ENCODE measurements at regions not wholly inside any gene's neighbourhood (a gene's known extent, or its start where the extent isn't known, plus 50 kb on each side); places are given as distances from the start of the nearest gene placed in this dataset.

GRCh38 chr13:107365466-107366215, 797.7 kb upstream of the ARGLU1 start:
- DNase-seq (no peak), ATAC-seq (ENCODE audit: low read depth in 2 of 2) (no peak)
- no peaks in the 10 kb centered on the region for H3K36me3 Mint-ChIP-seq
- H3K27ac Mint-ChIP-seq, result no peak overlapping the region
- H3K27me3 Mint-ChIP-seq, result no peaks in the 10 kb centered on the region
- peaks cover 0 to 15% (median 3%) of the 10 kb centered on the region in 7 donors for H3K9me3 Mint-ChIP-seq
- no peaks in the 10 kb centered on the region for H3K4me1 Mint-ChIP-seq
- no peak overlapping the region for H3K4me3 Mint-ChIP-seq

- no peaks in the 10 kb centered on the region for H3K4me1 Mint-ChIP-seq
- DNase-seq (no peak), ATAC-seq (ENCODE audit: low read depth in 2 of 2) (no peak)
- no peaks in the 10 kb centered on the region for H3K27me3 Mint-ChIP-seq
- no peaks in the 10 kb centered on the region for H3K36me3 Mint-ChIP-seq
- no peak overlapping the region for H3K27ac Mint-ChIP-seq
- peaks cover 0 to 15% (median 3%) of the 10 kb centered on the region in 7 donors for H3K9me3 Mint-ChIP-seq
- no peak overlapping the region for H3K4me3 Mint-ChIP-seq
Observed at GRCh38 chr13:107364658-107365057, 796.7 kb upstream of the ARGLU1 start.

- Mint-ChIP-seq H3K36me3 (no peaks in the 10 kb centered on the region), H3K9me3 (peaks cover 0 to 9% (median 3%) of the 10 kb centered on the region in 7 donors), H3K4me1 (no peaks in the 10 kb centered on the region), H3K4me3 (no peak overlapping the region), H3K27me3 (no peaks in the 10 kb centered on the region), H3K27ac (no peak overlapping the region)
- no peak for DNase-seq
- no peak for ATAC-seq (ENCODE audit: low read depth in 2 of 2)
Observed at GRCh38 chr13:107361666-107362065, 793.7 kb upstream of the ARGLU1 start.

- Mint-ChIP-seq H3K9me3 (peaks cover 0 to 10% (median 4%) of the 10 kb centered on the region in 7 donors), H3K4me3 (no peak overlapping the region), H3K4me1 (no peaks in the 10 kb centered on the region), H3K27ac (no peak overlapping the region), H3K36me3 (no peaks in the 10 kb centered on the region), H3K27me3 (no peaks in the 10 kb centered on the region)
- DNase-seq (no peak), ATAC-seq (ENCODE audit: low read depth in 2 of 2) (no peak)
Observed at GRCh38 chr13:107360010-107360409, 792.1 kb upstream of the ARGLU1 start.

- no peak for ATAC-seq (ENCODE audit: low read depth in 2 of 2)
- no peaks in the 10 kb centered on the region for H3K36me3 Mint-ChIP-seq
- no peaks in the 10 kb centered on the region for H3K4me1 Mint-ChIP-seq
- H3K27ac Mint-ChIP-seq, result no peak overlapping the region
- H3K9me3 Mint-ChIP-seq, result peaks cover 0 to 14% (median 9%) of the 10 kb centered on the region in 7 donors
- H3K27me3 Mint-ChIP-seq, result no peaks in the 10 kb centered on the region
- DNase-seq, result no peak
- H3K4me3 Mint-ChIP-seq, result no peak overlapping the region
Observed at GRCh38 chr13:107358866-107359265, 790.9 kb upstream of the ARGLU1 start.

DNA sequence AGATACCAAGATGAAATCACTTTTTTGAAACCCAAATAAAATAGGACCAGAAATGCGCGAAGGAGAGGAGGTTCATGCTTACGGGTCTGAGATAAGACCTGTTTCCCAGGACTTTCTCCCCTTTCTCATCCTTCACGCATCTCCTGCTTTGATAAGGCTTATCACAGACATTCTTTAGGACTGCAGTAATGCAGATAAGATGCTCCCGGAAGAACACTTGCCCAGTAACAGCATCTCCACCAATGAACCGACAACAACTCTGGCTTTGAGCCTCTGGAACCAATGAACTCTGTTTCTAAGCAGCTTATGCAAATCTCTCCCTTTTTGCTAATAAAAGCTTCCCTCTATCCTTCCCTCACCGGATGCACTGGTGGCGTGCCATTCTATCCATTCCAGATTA, 783.4 kb upstream of the ARGLU1 start:
- no peaks in the 10 kb centered on the region for H3K36me3 Mint-ChIP-seq
- no peaks in the 10 kb centered on the region for H3K27me3 Mint-ChIP-seq
- no peak overlapping the region for H3K4me3 Mint-ChIP-seq
- ATAC-seq (ENCODE audit: low read depth in 2 of 2) (no peak), DNase-seq (no peak)
- H3K4me1 Mint-ChIP-seq, result no peaks in the 10 kb centered on the region
- H3K9me3 Mint-ChIP-seq, result peaks cover 0 to 18% (median 4%) of the 10 kb centered on the region in 7 donors
- no peak overlapping the region for H3K27ac Mint-ChIP-seq

GRCh38 chr13:107348925-107349324, 781.0 kb upstream of the ARGLU1 start:
- no peak overlapping the region for H3K4me3 Mint-ChIP-seq
- no peaks in the 10 kb centered on the region for H3K27me3 Mint-ChIP-seq
- H3K27ac Mint-ChIP-seq, result no peak overlapping the region
- no peaks in the 10 kb centered on the region for H3K36me3 Mint-ChIP-seq
- DNase-seq (no peak), ATAC-seq (ENCODE audit: low read depth in 2 of 2) (no peak)
- H3K4me1 Mint-ChIP-seq, result no peaks in the 10 kb centered on the region
- peaks cover 0 to 14% (median 2%) of the 10 kb centered on the region in 7 donors for H3K9me3 Mint-ChIP-seq

- no peaks in the 10 kb centered on the region for H3K4me1 Mint-ChIP-seq
- no peak overlapping the region for H3K27ac Mint-ChIP-seq
- no peaks in the 10 kb centered on the region for H3K27me3 Mint-ChIP-seq
- ATAC-seq (ENCODE audit: low read depth in 2 of 2), result no peak
- no peak overlapping the region for H3K4me3 Mint-ChIP-seq
- H3K9me3 Mint-ChIP-seq, result peaks cover 0 to 13% (median 2%) of the 10 kb centered on the region in 7 donors
- DNase-seq, result no peak
- H3K36me3 Mint-ChIP-seq, result no peaks in the 10 kb centered on the region
Observed at GRCh38 chr13:107348471-107348870, 780.5 kb upstream of the ARGLU1 start.

GRCh38 chr13:107347641-107348369, 779.9 kb upstream of the ARGLU1 start:
- DNase-seq (no peak), ATAC-seq (ENCODE audit: low read depth in 2 of 2) (no peak)
- Mint-ChIP-seq H3K36me3 (no peaks in the 10 kb centered on the region), H3K4me1 (no peaks in the 10 kb centered on the region), H3K27me3 (no peaks in the 10 kb centered on the region), H3K27ac (no peak overlapping the region), H3K4me3 (peak overlapping the region in 1 of 8 donors; percentile 12), H3K9me3 (peaks cover 0 to 14% (median 2%) of the 10 kb centered on the region in 7 donors)

- no peaks in the 10 kb centered on the region for H3K4me1 Mint-ChIP-seq
- H3K36me3 Mint-ChIP-seq, result no peaks in the 10 kb centered on the region
- no peak overlapping the region for H3K4me3 Mint-ChIP-seq
- peaks cover 0 to 12% (median 2%) of the 10 kb centered on the region in 7 donors for H3K9me3 Mint-ChIP-seq
- DNase-seq (no peak), ATAC-seq (ENCODE audit: low read depth in 2 of 2) (no peak)
- no peaks in the 10 kb centered on the region for H3K27me3 Mint-ChIP-seq
- no peak overlapping the region for H3K27ac Mint-ChIP-seq
Observed at GRCh38 chr13:107342747-107343146, 774.8 kb upstream of the ARGLU1 start.

GRCh38 chr13:107339209-107339608, 771.3 kb upstream of the ARGLU1 start:
- no peak overlapping the region for H3K27ac Mint-ChIP-seq
- no peaks in the 10 kb centered on the region for H3K27me3 Mint-ChIP-seq
- DNase-seq, result no peak
- no peak for ATAC-seq (ENCODE audit: low read depth in 2 of 2)
- H3K36me3 Mint-ChIP-seq, result no peaks in the 10 kb centered on the region
- peaks cover 0 to 8% (median 3%) of the 10 kb centered on the region in 7 donors for H3K9me3 Mint-ChIP-seq
- peak overlapping the region in 1 of 8 donors; percentile 13 for H3K4me3 Mint-ChIP-seq
- no peaks in the 10 kb centered on the region for H3K4me1 Mint-ChIP-seq

- no peak for DNase-seq
Observed at GRCh38 chr13:107332188-107332587, 764.3 kb upstream of the ARGLU1 start.

DNA sequence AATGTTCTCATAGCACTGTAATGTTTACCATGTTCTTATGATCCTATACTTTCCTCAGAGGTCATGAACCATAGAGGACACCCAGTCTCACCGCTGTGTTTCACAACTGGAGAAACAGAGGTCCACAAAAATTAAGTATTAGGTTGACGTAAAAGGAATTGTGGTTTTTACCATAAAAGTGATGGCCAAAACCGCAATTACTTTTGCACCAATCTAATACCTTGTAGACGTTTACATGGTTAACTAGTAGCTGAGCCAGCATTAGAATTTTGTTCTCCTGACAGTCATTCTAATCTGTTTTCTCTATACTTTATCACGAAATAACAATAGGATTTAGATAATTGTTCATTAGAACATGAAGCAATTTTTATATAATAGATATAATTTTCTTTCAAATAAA, 763.4 kb upstream of the ARGLU1 start:
- Mint-ChIP-seq H3K36me3 (no peaks in the 10 kb centered on the region), H3K27ac (no peak overlapping the region), H3K4me1 (no peaks in the 10 kb centered on the region), H3K27me3 (no peaks in the 10 kb centered on the region), H3K9me3 (peaks cover 0 to 6% (median 2%) of the 10 kb centered on the region in 7 donors), H3K4me3 (no peak overlapping the region)
- DNase-seq, result no peak
- ATAC-seq (ENCODE audit: low read depth in 2 of 2), result no peak

More at GRCh38 chr13:107332188-107332587, 764.3 kb upstream of the ARGLU1 start:
- H3K9me3 Mint-ChIP-seq, result peaks cover 0 to 6% (median 2%) of the 10 kb centered on the region in 7 donors
- H3K27ac Mint-ChIP-seq, result no peak overlapping the region
- no peak overlapping the region for H3K4me3 Mint-ChIP-seq
- no peaks in the 10 kb centered on the region for H3K4me1 Mint-ChIP-seq
- H3K27me3 Mint-ChIP-seq, result no peaks in the 10 kb centered on the region
- no peak for ATAC-seq (ENCODE audit: low read depth in 2 of 2)
- no peaks in the 10 kb centered on the region for H3K36me3 Mint-ChIP-seq

- H3K4me1 Mint-ChIP-seq, result no peaks in the 10 kb centered on the region
- H3K36me3 Mint-ChIP-seq, result no peaks in the 10 kb centered on the region
- ATAC-seq (ENCODE audit: low read depth in 2 of 2) (no peak), DNase-seq (no peak)
- H3K27ac Mint-ChIP-seq, result no peak overlapping the region
- H3K4me3 Mint-ChIP-seq, result no peak overlapping the region
- H3K9me3 Mint-ChIP-seq, result peaks cover 0 to 6% (median 2%) of the 10 kb centered on the region in 7 donors
- H3K27me3 Mint-ChIP-seq, result no peaks in the 10 kb centered on the region
Observed at GRCh38 chr13:107330484-107330883, 762.5 kb upstream of the ARGLU1 start.
